Astrocyte (in vitro differentiated cells and primary cell): ENCODE measurements at regions not wholly inside any gene's neighbourhood (a gene's known extent, or its start where the extent isn't known, plus 50 kb on each side); places are given as distances from the start of the nearest gene placed in this dataset.

Experiments
- CTCF ChIP-seq: IDR thresholded peaks from 2 replicates; pipeline ENCODE4 v1.5.1; 2011; ENCODE audit warnings: low read depth, mild to moderate bottlenecking, inconsistent platforms, low read length, moderate library complexity; ENCODE audit not compliant: insufficient read depth
- EZH2 ChIP-seq: IDR thresholded peaks from 2 replicates; pipeline ENCODE4 v1.6.1; 2012; ENCODE audit warnings: mild to moderate bottlenecking, low read length, inconsistent platforms; ENCODE audit not compliant: insufficient read depth

- TF ChIP-seq CTCF (peak; percentile 35), EZH2 (no peak)
These were observed 975.2 kb downstream of the SORCS1 start for GRCh38 chr10:106189292-106189691.
